GM21529 (cell line): ENCODE measurements at regions not wholly inside any gene's neighbourhood (a gene's known extent, or its start where the extent isn't known, plus 50 kb on each side); places are given as distances from the start of the nearest gene placed in this dataset.

Experiments
- ATAC-seq: cut with Tn5 transposase; IDR thresholded peaks from one replicate; pipeline ENCODE4 v1.9.1; 2021; ENCODE audit not compliant: unreplicated experiment

- no peak for ATAC-seq
Measured at GRCh38 chr4:104146048-104146447, 348.6 kb downstream of the CXXC4 start.

DNA sequence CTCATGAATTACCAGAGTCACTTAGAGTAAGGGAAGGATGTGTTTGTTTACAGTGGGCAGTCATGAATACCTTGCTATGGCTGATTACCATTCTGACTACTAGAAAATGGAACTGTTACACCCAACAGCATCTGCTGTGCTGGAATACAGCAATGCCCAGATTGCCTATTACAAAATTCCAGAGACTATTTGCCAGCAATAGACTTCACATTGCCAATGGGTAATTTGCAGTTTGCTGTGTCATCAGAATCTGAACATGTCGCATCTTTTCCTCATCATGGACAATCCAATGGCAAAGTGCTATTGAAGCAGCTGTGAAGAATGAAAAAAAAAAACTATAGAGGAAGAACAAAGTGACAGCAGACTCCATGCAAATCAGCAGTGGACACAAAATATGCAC is 356.6 kb downstream of the CXXC4 start:
- ATAC-seq, result no peak

DNA sequence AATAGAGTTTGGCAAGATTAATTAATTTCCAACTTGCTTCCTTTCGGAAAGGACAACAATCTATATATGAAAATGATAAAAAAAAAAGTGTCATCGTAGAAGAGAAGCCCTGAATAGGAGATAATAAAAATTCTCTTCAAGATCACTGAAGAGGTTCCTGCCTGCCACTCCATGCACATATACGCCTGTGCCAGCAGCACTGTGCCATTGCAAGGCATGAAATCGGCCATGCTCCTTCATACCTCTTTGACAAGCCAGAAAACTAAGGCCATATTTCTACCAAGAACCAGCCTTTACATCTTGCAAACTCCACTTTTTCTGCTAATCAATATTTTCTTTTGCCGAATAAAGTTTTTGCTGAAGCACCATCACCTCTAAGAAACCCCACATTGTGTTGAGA is 365.5 kb downstream of the CXXC4 start:
- no peak for ATAC-seq

- ATAC-seq, result no peak
Measured at GRCh38 chr4:104128850-104129213, 365.9 kb downstream of the CXXC4 start.

DNA sequence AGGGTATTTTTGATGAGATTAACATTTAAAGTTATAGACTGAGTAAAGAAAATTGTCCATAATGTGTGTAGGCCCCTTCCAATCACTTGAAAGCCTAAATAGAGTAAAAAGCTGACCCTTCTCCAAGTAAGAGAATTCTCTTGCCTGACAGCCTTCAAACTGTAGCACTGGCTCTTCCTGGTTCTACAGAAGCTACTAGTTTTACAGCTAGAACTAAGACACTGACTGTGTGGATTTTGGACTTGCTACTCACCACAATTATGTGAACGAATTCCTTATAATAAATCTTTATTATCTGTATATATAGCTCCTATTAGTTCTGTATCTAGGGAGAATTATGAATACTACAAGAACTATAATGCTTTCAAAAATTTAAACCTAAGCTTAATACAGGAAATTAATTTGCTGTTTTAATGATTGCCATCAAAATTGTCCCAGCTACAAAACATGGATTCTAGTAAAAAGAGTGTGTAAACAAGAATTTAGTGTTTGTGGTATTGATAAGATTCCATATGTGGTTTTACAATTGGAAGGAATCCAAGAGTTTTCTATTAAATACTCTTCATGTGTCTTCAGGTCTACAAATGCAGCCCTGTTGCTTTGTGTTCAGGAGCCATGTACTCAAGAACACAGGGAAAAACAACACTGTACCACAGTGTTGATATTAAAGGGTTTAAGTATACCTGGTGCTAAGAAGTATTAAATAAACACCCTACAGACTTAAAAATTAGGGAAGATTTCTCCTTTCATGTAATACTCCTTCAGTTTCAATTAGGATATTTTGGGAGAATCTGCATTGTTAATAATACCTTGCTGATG is 366.5 kb downstream of the CXXC4 start:
- ATAC-seq, result no peak

DNA sequence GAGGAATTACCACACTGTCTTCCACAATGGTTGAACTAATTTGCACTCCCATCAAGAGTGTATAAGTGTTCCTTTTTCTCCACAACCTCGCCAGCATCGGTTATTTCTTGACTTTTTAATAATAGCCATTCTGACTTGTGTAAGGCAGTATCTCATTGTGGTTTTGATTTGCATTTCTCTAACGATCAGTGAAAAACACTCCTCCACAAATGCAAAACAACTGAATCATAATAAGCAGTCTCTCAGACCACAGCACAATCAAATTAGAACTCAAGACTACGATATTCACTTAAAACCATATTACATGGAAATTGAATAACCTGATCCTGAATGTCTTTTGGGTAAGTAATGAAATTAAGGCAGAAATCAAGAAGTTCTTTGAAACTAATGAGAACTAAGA is 371.7 kb downstream of the CXXC4 start:
- ATAC-seq, result no peak

DNA sequence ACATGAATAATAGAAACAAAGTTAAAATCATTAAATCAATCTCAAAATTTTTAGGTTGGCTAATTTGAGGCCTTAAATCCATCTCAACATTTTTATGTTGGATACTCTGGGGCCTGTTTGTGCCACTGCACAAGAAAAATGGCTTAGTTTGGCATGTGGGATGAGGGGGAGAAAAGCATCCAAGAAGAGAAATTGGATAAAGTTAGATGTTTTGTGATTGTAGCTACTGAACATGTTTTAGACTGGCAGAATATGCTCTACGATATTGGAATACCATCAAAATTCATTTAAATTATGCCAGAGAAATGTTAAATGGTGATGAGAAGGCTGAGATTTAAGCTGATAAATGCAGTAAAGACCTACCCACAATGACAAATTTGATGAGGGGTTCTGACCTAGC is 376.9 kb downstream of the CXXC4 start:
- no peak for ATAC-seq

GRCh38 chr4:104113850-104114249 is 380.8 kb downstream of the CXXC4 start:
- no peak for ATAC-seq

DNA sequence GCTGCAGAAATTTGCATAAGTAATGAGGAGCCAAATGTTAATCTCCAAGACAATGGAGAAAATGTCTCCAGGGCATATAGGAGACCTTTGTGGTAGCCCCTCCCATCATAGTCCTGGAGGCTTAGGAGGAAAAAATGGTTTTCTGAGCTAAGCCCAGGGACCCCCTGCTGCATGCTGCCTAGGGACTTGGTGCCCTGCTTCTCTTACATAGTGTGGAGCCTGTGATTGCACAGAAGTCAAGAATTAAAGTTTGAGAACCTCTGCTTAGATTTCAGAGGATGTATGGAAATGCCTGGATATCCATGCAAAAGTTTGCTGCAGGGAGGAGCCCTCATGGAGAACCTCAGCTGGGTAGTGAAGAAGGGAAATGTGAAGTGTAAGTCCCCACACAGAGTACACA is 379.4 kb upstream of the TACR3 start:
- ATAC-seq, result no peak

DNA sequence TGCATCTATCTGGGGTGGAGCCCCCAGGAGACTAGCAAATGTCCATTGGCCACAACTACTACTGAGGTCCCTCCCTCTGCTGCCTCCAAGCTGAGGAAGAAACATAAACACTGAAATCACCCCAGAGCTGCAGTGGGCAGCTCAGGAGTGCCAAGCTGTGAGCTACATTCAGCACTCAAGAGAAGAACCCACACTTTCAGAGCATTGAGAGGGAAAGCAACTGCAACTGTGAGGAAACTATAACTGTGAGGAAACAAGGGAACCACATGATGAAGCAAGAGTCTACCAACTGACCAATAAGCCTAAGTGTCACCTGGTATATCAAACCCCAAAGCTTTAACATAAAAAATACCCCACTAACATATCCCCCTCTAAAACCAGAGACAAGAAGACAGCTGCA is 373.5 kb upstream of the TACR3 start:
- no peak for ATAC-seq

- ATAC-seq, result no peak
Measured at GRCh38 chr4:104073229-104073628, 353.4 kb upstream of the TACR3 start.

DNA sequence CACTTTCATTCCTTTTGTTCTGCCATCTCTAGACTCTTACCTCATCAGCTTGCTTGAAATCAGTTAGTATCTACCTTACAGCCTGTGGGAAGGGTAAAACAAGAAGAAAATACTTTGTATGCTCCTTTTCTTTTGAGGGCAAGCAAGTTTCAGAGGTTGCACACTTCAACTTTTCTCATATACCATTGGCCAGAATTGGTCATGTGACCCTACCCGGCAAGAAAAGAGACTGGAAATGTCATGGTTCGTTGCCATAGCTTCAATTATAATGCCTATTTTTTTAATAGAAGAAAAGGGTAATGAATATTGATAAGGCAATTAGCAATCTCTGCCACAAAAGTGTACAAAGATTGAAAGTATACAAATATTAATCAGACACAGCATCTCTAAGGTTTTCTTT is 346.7 kb upstream of the TACR3 start:
- no peak for ATAC-seq

DNA sequence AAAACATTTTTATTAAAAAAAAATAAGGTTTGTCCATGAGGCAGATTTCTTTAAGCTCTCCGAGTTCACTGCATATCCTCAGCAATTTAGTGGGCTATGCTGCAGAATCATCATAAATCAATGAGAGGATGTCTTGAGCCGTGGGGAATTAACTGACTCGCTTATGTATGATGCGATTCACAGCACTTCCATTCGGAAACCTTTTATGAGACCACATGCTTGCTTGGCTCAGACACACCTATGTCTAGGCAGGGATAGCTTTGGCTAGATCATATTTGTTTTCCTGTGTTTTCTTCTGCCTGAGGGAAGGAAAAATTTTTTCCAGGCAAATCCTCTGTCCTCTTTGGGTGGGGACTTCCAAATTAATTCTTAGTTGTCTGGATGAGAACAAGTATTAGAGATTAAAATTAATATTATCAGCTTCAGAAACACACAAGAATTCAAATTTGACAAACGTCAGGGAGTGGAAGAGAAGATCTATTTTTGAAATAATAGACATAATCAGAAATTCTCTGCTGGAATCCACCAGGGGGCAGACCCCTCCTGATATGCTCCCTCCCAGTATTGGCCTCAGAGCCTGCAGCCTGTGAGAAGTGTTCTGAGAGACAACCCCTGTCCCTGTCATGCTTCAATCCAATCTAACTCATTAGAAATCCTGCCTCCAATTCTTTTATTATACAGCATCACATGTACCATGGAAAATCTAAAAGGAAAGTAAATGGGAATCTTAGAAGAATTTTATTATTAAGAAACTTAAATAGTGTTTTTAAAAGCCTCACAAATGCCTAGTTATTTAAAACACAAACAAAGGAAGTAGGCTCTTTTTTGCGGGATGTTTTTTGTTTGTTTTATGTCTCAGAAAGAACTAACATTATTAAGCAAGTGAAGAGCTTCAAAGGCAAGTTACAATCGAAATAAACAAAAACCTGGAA is 345.1 kb upstream of the TACR3 start:
- peak; percentile 94 for ATAC-seq

GRCh38 chr4:104063341-104063740 is 343.6 kb upstream of the TACR3 start:
- ATAC-seq, result no peak

GRCh38 chr4:104044369-104044768 is 324.6 kb upstream of the TACR3 start:
- no peak for ATAC-seq

- no peak for ATAC-seq
Measured at GRCh38 chr4:104032896-104033295, 313.1 kb upstream of the TACR3 start.

DNA sequence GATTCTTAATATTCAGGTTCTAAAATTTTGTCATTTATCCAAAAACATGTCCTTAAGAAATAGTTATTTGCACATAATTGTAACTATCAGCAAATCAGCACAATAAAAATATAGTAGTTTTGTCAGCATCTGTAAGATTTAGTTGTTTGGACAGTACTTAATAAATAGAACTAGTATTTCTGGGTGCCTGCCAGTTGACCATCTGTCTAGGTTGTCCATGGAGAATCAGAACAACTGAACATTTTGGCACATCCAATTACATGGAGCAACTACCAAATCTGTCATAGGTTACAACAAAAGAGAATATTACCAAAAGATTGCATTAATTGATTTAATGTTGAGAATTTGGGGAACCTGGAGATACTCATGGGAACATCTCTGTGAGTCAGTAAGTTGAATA is 305.5 kb upstream of the TACR3 start:
- no peak for ATAC-seq

- ATAC-seq, result no peak
Measured at GRCh38 chr4:104022831-104023230, 303.0 kb upstream of the TACR3 start.

DNA sequence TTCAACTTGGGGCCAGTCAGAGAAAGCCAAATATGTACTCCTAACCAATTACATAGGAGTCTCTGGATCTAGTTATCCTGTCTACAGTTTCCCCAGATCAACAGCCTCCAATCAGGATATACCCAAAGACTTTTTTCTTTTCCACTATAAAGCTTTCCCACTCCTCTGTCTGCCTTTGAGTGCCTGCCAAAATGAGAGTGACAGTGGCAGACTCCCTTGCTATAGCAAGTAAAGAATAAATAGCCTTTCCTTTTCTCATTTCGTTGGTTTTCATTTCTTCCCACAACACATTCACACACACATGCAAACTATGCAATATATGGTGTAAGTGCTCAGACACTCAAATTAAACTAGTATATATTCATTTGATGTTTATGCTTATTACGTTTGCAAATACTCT is 302.4 kb upstream of the TACR3 start:
- ATAC-seq, result no peak

GRCh38 chr4:104020641-104021040 is 300.9 kb upstream of the TACR3 start:
- no peak for ATAC-seq

DNA sequence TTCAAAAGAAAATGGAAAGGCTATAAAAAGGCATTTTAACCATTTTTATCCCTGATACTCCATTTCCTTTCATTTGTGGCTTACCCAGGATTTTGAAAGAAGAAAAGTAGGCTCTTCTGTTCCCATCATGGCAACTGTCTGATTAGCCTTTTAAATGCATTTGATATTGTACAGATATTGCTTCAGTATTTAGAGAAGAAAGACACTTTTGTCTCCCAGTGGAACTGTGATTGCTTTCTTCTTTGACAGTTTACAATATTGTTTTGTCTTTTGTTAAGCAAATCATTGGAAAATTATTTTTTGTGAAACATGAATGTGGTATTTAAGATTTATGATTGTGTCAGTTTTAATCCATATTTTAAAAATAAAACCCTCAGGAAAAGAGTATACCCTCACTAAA is 297.4 kb upstream of the TACR3 start:
- ATAC-seq, result no peak

GRCh38 chr4:104015680-104016079 is 295.9 kb upstream of the TACR3 start:
- ATAC-seq, result no peak
